GM12878 (cell line): ENCODE measurements at regions not wholly inside any gene's neighbourhood (a gene's known extent, or its start where the extent isn't known, plus 50 kb on each side); places are given as distances from the start of the nearest gene placed in this dataset.

Experiments used
- ATF2 ChIP-seq: IDR thresholded peaks from 2 replicates; pipeline ENCODE4 v1.6.1; 2012; ENCODE audit warnings: low read length, inconsistent platforms
- CEBPB ChIP-seq, 2 experiments: fragments of 150-350 bp in 1 of 2; IDR thresholded peaks; 2 replicates each; pipeline ENCODE4 v1.6.1; 2012 to 2014; ENCODE audit warnings: low read depth in 2 of 2, low read length in 2 of 2, borderline replicate concordance in 1 of 2, inconsistent platforms in 1 of 2
- CEBPZ ChIP-seq: fragments of 150-350 bp; IDR thresholded peaks from 2 replicates; pipeline ENCODE4 v1.6.1; 2016; ENCODE audit warnings: low read depth, low read length
- CUX1 ChIP-seq: IDR thresholded peaks from 2 replicates; pipeline ENCODE4 v1.6.1; 2012; ENCODE audit warnings: improper control_type of control experiment, low read depth, low read length; ENCODE audit not compliant: insufficient replicate concordance
- FOXM1 ChIP-seq: IDR thresholded peaks from 2 replicates; pipeline ENCODE4 v1.6.1; 2012; ENCODE audit warnings: low read depth, mild to moderate bottlenecking, inconsistent platforms, low read length, moderate library complexity
- ZNF274 ChIP-seq: IDR thresholded peaks from one replicate; pipeline ENCODE4 v1.8.0; 2011; ENCODE audit not compliant: insufficient read length, insufficient read depth
- TF ChIP-seq, protein P1 (sequence below), 3 experiments: IDR thresholded peaks in 2 of 3; conservative IDR thresholded peaks in 1 of 3; 2 replicates each; pipeline ENCODE4 v1.5.1; 2011; ENCODE audit warnings: low read depth in 3 of 3, low read length in 3 of 3, mild to moderate bottlenecking in 3 of 3, control low read depth in 2 of 3, moderate library complexity in 2 of 3, inconsistent platforms in 1 of 3, mixed read lengths in 1 of 3; ENCODE audit not compliant: control insufficient read depth in 2 of 3, insufficient read depth in 1 of 3; ENCODE audit errors: extremely low read depth in 1 of 3

- TF ChIP-seq CUX1 (no peak), ATF2 (no peak), CEBPB (IDR thresholded peaks at IDR 0.05; ENCODE audit: borderline replicate concordance in 1 of 2, low read depth in 2 of 2, low read length in 2 of 2) (no peak), CEBPZ (no peak), ZNF274 (no peak), FOXM1 (no peak)
- TF ChIP-seq, protein P1, sequence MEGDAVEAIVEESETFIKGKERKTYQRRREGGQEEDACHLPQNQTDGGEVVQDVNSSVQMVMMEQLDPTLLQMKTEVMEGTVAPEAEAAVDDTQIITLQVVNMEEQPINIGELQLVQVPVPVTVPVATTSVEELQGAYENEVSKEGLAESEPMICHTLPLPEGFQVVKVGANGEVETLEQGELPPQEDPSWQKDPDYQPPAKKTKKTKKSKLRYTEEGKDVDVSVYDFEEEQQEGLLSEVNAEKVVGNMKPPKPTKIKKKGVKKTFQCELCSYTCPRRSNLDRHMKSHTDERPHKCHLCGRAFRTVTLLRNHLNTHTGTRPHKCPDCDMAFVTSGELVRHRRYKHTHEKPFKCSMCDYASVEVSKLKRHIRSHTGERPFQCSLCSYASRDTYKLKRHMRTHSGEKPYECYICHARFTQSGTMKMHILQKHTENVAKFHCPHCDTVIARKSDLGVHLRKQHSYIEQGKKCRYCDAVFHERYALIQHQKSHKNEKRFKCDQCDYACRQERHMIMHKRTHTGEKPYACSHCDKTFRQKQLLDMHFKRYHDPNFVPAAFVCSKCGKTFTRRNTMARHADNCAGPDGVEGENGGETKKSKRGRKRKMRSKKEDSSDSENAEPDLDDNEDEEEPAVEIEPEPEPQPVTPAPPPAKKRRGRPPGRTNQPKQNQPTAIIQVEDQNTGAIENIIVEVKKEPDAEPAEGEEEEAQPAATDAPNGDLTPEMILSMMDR (IDR thresholded peaks at IDR 0.05 in 2 of 3, conservative IDR thresholded peaks at IDR 0.05 in 1 of 3; ENCODE audit: control insufficient read depth in 2 of 3, extremely low read depth in 1 of 3, insufficient read depth in 1 of 3, low read depth in 3 of 3, low read length in 3 of 3) = no peak
Observed at GRCh38 chr11:21658654-21659193, 534.2 kb upstream of the ANO5 start.
